OCI-LY1 (cell line): ENCODE measurements at regions not wholly inside any gene's neighbourhood (a gene's known extent, or its start where the extent isn't known, plus 50 kb on each side); places are given as distances from the start of the nearest gene placed in this dataset.

ENCODE experiments used
- CTCF ChIP-seq: fragments of 200-600 bp; sonication (generic), shearing (Covaris generic); IDR thresholded peaks from 2 replicates; pipeline ENCODE4 v1.5.1; 2017; ENCODE audit warnings: mild to moderate bottlenecking, antibody characterized with exemption, low read length, moderate library complexity, mixed read lengths
- EZH2 ChIP-seq: fragments of 200-600 bp; sonication (generic), shearing (Covaris generic); IDR thresholded peaks from 2 replicates; pipeline ENCODE4 v1.8.0; 2017; ENCODE audit warnings: borderline replicate concordance, mixed run types, mild to moderate bottlenecking, antibody characterized with exemption, low read length, moderate library complexity, mixed read lengths

GRCh38 chr6:150535151-150535804, 64.4 kb upstream of the PLEKHG1 start:
- TF ChIP-seq CTCF (no peak), EZH2 (no peak)
